ENCODE measurements at regions not wholly inside any gene's neighbourhood (a gene's known extent, or its start where the extent isn't known, plus 50 kb on each side); places are given as distances from the start of the nearest gene placed in this dataset.

DNA sequence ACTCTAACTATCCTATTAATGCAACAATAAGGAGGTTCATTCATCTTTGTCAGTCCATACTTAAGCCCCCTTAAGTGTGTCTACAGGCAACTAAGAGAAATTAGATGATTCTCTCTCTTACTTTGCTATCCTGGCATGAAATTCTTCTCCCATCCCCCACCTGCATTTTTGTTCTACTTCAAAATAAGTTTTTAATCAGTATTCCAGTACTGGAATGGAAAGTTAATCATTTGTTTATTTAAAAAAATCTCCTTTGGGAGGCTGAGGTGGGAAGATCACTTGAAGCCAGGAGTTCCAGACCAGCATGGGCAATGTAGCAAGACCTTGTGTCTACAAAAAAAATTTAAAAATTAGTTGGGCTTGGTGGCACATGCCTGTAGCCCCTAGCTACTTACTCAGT is 222.1 kb downstream of the MZT1 start:
- TF ChIP-seq, protein P1, sequence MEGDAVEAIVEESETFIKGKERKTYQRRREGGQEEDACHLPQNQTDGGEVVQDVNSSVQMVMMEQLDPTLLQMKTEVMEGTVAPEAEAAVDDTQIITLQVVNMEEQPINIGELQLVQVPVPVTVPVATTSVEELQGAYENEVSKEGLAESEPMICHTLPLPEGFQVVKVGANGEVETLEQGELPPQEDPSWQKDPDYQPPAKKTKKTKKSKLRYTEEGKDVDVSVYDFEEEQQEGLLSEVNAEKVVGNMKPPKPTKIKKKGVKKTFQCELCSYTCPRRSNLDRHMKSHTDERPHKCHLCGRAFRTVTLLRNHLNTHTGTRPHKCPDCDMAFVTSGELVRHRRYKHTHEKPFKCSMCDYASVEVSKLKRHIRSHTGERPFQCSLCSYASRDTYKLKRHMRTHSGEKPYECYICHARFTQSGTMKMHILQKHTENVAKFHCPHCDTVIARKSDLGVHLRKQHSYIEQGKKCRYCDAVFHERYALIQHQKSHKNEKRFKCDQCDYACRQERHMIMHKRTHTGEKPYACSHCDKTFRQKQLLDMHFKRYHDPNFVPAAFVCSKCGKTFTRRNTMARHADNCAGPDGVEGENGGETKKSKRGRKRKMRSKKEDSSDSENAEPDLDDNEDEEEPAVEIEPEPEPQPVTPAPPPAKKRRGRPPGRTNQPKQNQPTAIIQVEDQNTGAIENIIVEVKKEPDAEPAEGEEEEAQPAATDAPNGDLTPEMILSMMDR (IDR thresholded peaks at IDR 0.05), result no peak
- no peak for TF ChIP-seq POLR2A (IDR thresholded peaks at IDR 0.05)
